IPS DF 6.9 (cell line): ENCODE measurements at regions not wholly inside any gene's neighbourhood (a gene's known extent, or its start where the extent isn't known, plus 50 kb on each side); places are given as distances from the start of the nearest gene placed in this dataset.
"Not testable (repeated sequence)": the region's sequence is repeated elsewhere in the genome, so short reads cannot be mapped to it uniquely, and the experiment has no call there.

Experiments used
- DNase-seq: peaks from one replicate; pipeline ENCODE4 v3.0.0-alpha.2; 2013; ENCODE audit warnings: low read depth, low spot score
- H3K27ac ChIP-seq: one replicate; pipeline ENCODE4 v1.5.1; 2013; ENCODE audit warnings: low read length, control low read depth
- H3K27me3 ChIP-seq: 2 replicates; pipeline ENCODE4 v1.6.1; 2013; ENCODE audit warnings: mild to moderate bottlenecking, low read length; ENCODE audit not compliant: control insufficient read depth, insufficient read depth
- H3K36me3 ChIP-seq: 2 replicates; pipeline ENCODE4 v1.6.1; 2013; ENCODE audit warnings: low read length; ENCODE audit not compliant: control insufficient read depth, insufficient read depth
- H3K4me1 ChIP-seq: 2 replicates; pipeline ENCODE4 v1.6.1; 2013; ENCODE audit warnings: low read length; ENCODE audit not compliant: control insufficient read depth, insufficient read depth
- H3K4me3 ChIP-seq: 2 replicates; pipeline ENCODE4 v1.5.1; 2013; ENCODE audit warnings: mild to moderate bottlenecking, low read length
- H3K9me3 ChIP-seq: 2 replicates; pipeline ENCODE4 v1.6.1; 2013; ENCODE audit warnings: low read length, inconsistent platforms; ENCODE audit not compliant: control insufficient read depth, insufficient read depth
- WGBS: extraction: QIAGEN DNeasy Blood & Tissue Kit; methylation state at CpG from one replicate; pipeline ENCODE4 v1.1.7; 2013; ENCODE audit warnings: mixed read lengths, missing lambda C conversion rate; ENCODE audit not compliant: insufficient read length, insufficient coverage; 5-methylcytosine and 5-hydroxymethylcytosine counted together

DNA sequence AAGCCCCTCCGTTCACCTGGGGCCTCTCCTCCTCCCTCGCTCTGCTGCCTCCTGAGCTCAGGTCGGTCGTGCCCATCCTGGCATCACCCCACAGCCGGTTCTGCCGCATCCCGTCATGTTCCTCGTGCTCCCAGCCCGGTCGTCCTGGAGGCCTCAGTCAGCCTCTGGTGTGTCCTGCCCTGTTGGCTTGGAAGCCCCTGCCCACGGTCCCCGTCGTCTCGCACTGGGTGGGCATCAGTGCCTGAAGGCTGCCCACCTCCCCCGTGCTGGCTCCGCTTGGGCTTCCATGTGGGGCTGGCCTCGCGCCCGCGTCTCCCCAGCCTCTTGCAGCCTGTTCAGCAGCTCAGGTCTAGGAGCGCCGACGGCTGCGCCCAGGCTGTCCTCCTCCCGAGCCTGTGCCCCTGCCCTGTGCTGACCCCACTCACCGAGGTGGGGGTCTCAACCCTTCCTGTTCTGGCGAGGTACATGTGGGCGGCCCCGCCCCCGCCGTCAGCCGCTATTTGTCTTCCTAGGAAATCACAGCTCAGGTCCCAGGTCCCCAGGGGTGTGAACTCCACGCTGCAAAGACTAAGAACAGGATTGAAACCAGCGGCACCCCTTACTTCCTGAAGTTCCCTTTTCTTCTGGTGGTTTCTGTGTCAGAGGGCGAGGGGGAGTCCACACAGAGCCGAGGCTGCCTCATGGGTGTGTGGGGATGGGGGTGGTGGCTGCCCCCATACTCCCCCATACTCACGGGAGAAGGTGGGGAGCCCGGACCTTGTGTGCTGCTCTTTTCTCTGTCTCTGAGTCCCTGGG lies 102.9 kb downstream of the TMEM121 start:
- not testable (repeated sequence) for H3K27me3 ChIP-seq, DNase-seq, H3K4me3 ChIP-seq, H3K4me1 ChIP-seq, H3K36me3 ChIP-seq, H3K27ac ChIP-seq
- no CpG with 5 or more reads among the region's 38 CpGs for WGBS
- peaks cover 16% of the 10 kb centered on the region for H3K9me3 ChIP-seq

DNA sequence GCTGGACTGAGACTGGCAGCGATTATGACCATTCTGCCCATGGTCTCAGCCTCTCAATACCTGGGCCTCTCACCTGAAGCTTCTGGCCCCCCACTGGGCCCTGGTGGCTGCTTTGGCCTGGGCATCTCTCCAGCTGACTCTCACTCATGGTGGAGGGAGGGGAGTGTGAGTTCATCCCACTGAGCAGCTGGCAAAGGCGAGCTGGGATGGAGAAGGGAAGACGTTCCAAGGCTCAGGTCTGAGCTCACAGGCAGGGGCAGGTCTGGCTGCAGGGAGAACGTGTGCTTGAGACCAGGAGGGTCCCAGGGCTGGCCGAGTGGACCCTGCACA lies 103.5 kb downstream of the TMEM121 start:
- Histone ChIP-seq H3K4me3 (no peak overlapping the region), H3K4me1 (no peaks in the 10 kb centered on the region), H3K36me3 (no peaks in the 10 kb centered on the region), H3K27me3 (no peaks in the 10 kb centered on the region), H3K27ac (no peak overlapping the region), H3K9me3 (peaks cover 14% of the 10 kb centered on the region)
- no CpG with 5 or more reads among the region's 5 CpGs for WGBS
- DNase-seq = no peak

- not testable (repeated sequence) for DNase-seq, H3K27ac ChIP-seq, H3K27me3 ChIP-seq, H3K4me1 ChIP-seq, H3K36me3 ChIP-seq, H3K9me3 ChIP-seq, H3K4me3 ChIP-seq
- WGBS = no CpG with 5 or more reads among the region's 8 CpGs
Observed at GRCh38 chr14:105630293-105630934, 104.0 kb downstream of the TMEM121 start.

GRCh38 chr14:105630935-105631779 lies 104.8 kb downstream of the TMEM121 start:
- not testable (repeated sequence) for H3K27me3 ChIP-seq, H3K27ac ChIP-seq, H3K9me3 ChIP-seq, H3K4me3 ChIP-seq, H3K4me1 ChIP-seq, DNase-seq, H3K36me3 ChIP-seq
- no CpG with 5 or more reads among the region's 24 CpGs for WGBS

DNA sequence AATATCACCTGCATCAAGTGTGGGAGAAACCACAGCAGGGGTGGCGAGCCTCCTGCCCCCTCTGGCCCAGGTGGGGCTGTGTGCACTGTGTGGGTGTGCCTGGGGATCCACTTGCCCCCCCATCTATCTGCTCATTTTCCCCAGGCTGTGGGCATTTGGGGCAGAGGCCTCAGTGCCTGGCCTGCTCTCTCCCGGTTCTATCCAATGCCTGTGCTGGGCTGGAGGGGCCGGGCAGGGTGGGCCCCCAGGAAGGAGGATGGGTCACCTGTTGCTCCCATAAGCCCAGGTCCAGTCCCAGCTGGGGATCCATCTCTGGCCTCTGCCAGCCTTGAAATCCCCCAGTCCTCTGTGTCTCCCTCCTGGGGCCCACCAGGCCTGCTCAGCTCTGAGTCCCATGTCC lies 105.6 kb downstream of the TMEM121 start:
- Histone ChIP-seq H3K36me3 (no peaks in the 10 kb centered on the region), H3K4me1 (no peaks in the 10 kb centered on the region), H3K27me3 (no peaks in the 10 kb centered on the region), H3K4me3 (no peak overlapping the region), H3K9me3 (peaks cover 9% of the 10 kb centered on the region), H3K27ac (no peak overlapping the region)
- no CpG with 5 or more reads among the region's 3 CpGs for WGBS
- DNase-seq = no peak

DNA sequence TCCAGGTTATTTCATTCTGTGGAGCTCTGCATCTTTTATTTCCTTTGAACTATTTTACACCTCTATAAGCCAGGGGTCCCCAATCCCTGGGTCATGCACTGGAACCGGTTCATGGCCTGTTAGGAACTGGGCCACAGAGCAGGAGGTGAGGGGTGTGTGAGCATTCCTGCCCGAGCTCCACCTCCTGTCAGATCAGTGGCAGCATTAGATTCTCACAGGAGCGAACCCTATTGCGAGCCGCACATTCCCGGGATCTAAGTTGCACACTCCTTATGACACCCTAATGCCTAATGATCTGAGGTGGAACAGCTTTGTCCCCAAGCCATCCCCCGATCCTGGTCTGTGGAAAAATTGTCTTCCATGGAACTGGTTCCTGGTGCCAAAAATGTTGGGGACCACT lies 107.2 kb downstream of the TMEM121 start:
- not testable (repeated sequence) for H3K9me3 ChIP-seq, H3K27ac ChIP-seq, H3K27me3 ChIP-seq, H3K4me3 ChIP-seq, DNase-seq, H3K4me1 ChIP-seq, H3K36me3 ChIP-seq
- no CpG with 5 or more reads among the region's 7 CpGs for WGBS

GRCh38 chr14:105635560-105635959 lies 109.2 kb downstream of the TMEM121 start:
- no peak for DNase-seq
- no peak overlapping the region for H3K27ac ChIP-seq
- no peaks in the 10 kb centered on the region for H3K4me1 ChIP-seq
- H3K27me3 ChIP-seq = no peaks in the 10 kb centered on the region
- H3K4me3 ChIP-seq = no peak overlapping the region
- H3K9me3 ChIP-seq = peaks cover 5% of the 10 kb centered on the region
- H3K36me3 ChIP-seq = no peaks in the 10 kb centered on the region
- WGBS = no CpG with 5 or more reads among the region's 22 CpGs

- no CpG with 5 or more reads among the region's 7 CpGs for WGBS
- not testable (repeated sequence) for H3K9me3 ChIP-seq, H3K4me3 ChIP-seq, H3K27ac ChIP-seq, H3K27me3 ChIP-seq, H3K36me3 ChIP-seq, H3K4me1 ChIP-seq, DNase-seq
Observed at GRCh38 chr14:105636021-105636420, 109.6 kb downstream of the TMEM121 start.

- H3K4me3 ChIP-seq = no peak overlapping the region
- no peak for DNase-seq
Observed at GRCh38 chr14:105636935-105637334, 110.6 kb downstream of the TMEM121 start.

GRCh38 chr14:105637345-105637744 lies 111.0 kb downstream of the TMEM121 start:
- H3K9me3 ChIP-seq, H3K4me1 ChIP-seq, DNase-seq, H3K27ac ChIP-seq, H3K36me3 ChIP-seq, H3K27me3 ChIP-seq, H3K4me3 ChIP-seq: not testable (repeated sequence)
- no CpG with 5 or more reads among the region's 10 CpGs for WGBS

More at GRCh38 chr14:105636935-105637334, 110.6 kb downstream of the TMEM121 start:
- no CpG with 5 or more reads among the region's 4 CpGs for WGBS
- H3K27ac ChIP-seq = no peak overlapping the region
- H3K4me1 ChIP-seq = no peaks in the 10 kb centered on the region
- peaks cover 4% of the 10 kb centered on the region for H3K9me3 ChIP-seq
- no peaks in the 10 kb centered on the region for H3K36me3 ChIP-seq
- H3K27me3 ChIP-seq = no peaks in the 10 kb centered on the region
